T47D (cell line): ENCODE measurements at regions not wholly inside any gene's neighbourhood (a gene's known extent, or its start where the extent isn't known, plus 50 kb on each side); places are given as distances from the start of the nearest gene placed in this dataset.

ENCODE experiments used
- DNase-seq, 2 experiments: peaks; one replicate each; pipeline versions ENCODE4 v3.0.0 to v3.0.0-alpha.2; 2011 to 2012; ENCODE audit warnings: low read depth in 1 of 2, low spot score in 1 of 2
- JUND ChIP-seq: IDR thresholded peaks from 2 replicates; pipeline ENCODE4 v1.6.1; 2012; ENCODE audit warnings: low read depth
- in situ Hi-C: cut with HindIII; loops from 2 replicates; pipeline ENCODE4 v1.10.0; 2016; ENCODE audit warnings: low sequenced_read_pairs, low pct_unique_long_range_greater_than_20kb

GRCh38 chr7:124084024-124084423 is 51.2 kb upstream of the TMEM229A start:
- DNase-seq: peak in 1 of 2 experiments; percentile 10
- TF ChIP-seq JUND: no peak
- in situ Hi-C loops: no loop called here
